Thymus (tissue), 11 donors: ENCODE measurements at regions not wholly inside any gene's neighbourhood (a gene's known extent, or its start where the extent isn't known, plus 50 kb on each side); places are given as distances from the start of the nearest gene placed in this dataset.
A peak's percentile ranks its signal among the peaks of the same experiment; 100 is the strongest.

Experiments
- DNase-seq, 9 donors: peaks; one replicate each; pipeline ENCODE4 v3.0.0-alpha.2; 2013; ENCODE audit warnings: low spot score in 9 of 9, low read depth in 6 of 9, missing footprints in 1 of 9
- H3K27ac ChIP-seq, 2 donors: one replicate each; pipeline ENCODE4 v1.5.1; 2013; ENCODE audit warnings: control low read depth in 1 of 2, low read depth in 1 of 2, low read length in 1 of 2, mild to moderate bottlenecking in 1 of 2, moderate library complexity in 1 of 2
- H3K27me3 ChIP-seq, 2 donors: one replicate each; pipeline ENCODE4 v1.5.1; 2013; ENCODE audit warnings: low read length in 1 of 2; ENCODE audit not compliant: control insufficient read depth in 2 of 2, insufficient read depth in 1 of 2
- H3K36me3 ChIP-seq, 2 donors: one replicate each; pipeline ENCODE4 v1.5.1; 2013; ENCODE audit warnings: low read length in 1 of 2, mild to moderate bottlenecking in 1 of 2, moderate library complexity in 1 of 2; ENCODE audit not compliant: control insufficient read depth in 2 of 2, insufficient read depth in 2 of 2
- H3K4me1 ChIP-seq, 2 donors: one replicate each; pipeline ENCODE4 v1.5.1; 2013; ENCODE audit warnings: low read length in 2 of 2; ENCODE audit not compliant: control insufficient read depth in 2 of 2, insufficient read depth in 2 of 2
- H3K4me3 ChIP-seq, 2 donors: one replicate each; pipeline ENCODE4 v1.5.1; 2013; ENCODE audit warnings: low read length in 2 of 2, control low read depth in 1 of 2, mild to moderate bottlenecking in 1 of 2
- H3K9me3 ChIP-seq, 2 donors: one replicate each; pipeline ENCODE4 v1.5.1; 2013; ENCODE audit warnings: low read length in 1 of 2, mild to moderate bottlenecking in 1 of 2; ENCODE audit not compliant: control insufficient read depth in 2 of 2, insufficient read depth in 1 of 2
- WGBS: extraction: QIAGEN DNeasy Blood & Tissue Kit; methylation state at CpG from one replicate; pipeline ENCODE4 v1.1.7; 2013; 5-methylcytosine and 5-hydroxymethylcytosine counted together
- donor health status: healthy.

- no peak overlapping the region for H3K4me3 ChIP-seq
- 26% methylated on average over 1 of the region's 1 CpG for WGBS
- peaks cover 0 to 4% of the 10 kb centered on the region in 2 donors for H3K4me1 ChIP-seq
- no peak for DNase-seq
- no peaks in the 10 kb centered on the region for H3K36me3 ChIP-seq
- H3K27me3 ChIP-seq: peaks cover 0 to 4% of the 10 kb centered on the region in 2 donors
- H3K9me3 ChIP-seq: no peaks in the 10 kb centered on the region
- H3K27ac ChIP-seq: peak overlapping the region; percentile 36 to 60
Observed at GRCh38 chr13:103283451-103283820, 217.2 kb upstream of the SLC10A2 start.

GRCh38 chr13:103282571-103283450 is 216.6 kb upstream of the SLC10A2 start:
- WGBS: 24% methylated on average over 14 of the region's 14 CpGs
- no peaks in the 10 kb centered on the region for H3K36me3 ChIP-seq
- DNase-seq: no peak
- H3K4me1 ChIP-seq: peaks cover 0 to 3% of the 10 kb centered on the region in 2 donors
- H3K27me3 ChIP-seq: peaks cover 0 to 4% of the 10 kb centered on the region in 2 donors
- H3K4me3 ChIP-seq: no peak overlapping the region
- peak overlapping the region; percentile 56 to 60 for H3K27ac ChIP-seq
- no peaks in the 10 kb centered on the region for H3K9me3 ChIP-seq

GRCh38 chr13:103277959-103278694 is 211.9 kb upstream of the SLC10A2 start:
- WGBS: 74% methylated on average over 5 of the region's 5 CpGs
- H3K27me3 ChIP-seq: peaks cover 0 to 2% of the 10 kb centered on the region in 2 donors
- H3K36me3 ChIP-seq: no peaks in the 10 kb centered on the region
- no peaks in the 10 kb centered on the region for H3K9me3 ChIP-seq
- H3K4me3 ChIP-seq: no peak overlapping the region
- DNase-seq: no peak
- H3K27ac ChIP-seq: peak overlapping the region in 1 of 2 donors; percentile 27
- H3K4me1 ChIP-seq: peaks cover 0 to under 1% of the 10 kb centered on the region in 2 donors

- no peaks in the 10 kb centered on the region for H3K27me3 ChIP-seq
- DNase-seq: no peak
- H3K27ac ChIP-seq: peak overlapping the region in 1 of 2 donors; percentile 6
- H3K4me1 ChIP-seq: no peaks in the 10 kb centered on the region
- H3K4me3 ChIP-seq: no peak overlapping the region
- H3K36me3 ChIP-seq: no peaks in the 10 kb centered on the region
- 88% methylated on average over 8 of the region's 8 CpGs for WGBS
- H3K9me3 ChIP-seq: no peaks in the 10 kb centered on the region
Observed at GRCh38 chr13:103276775-103277498, 210.7 kb upstream of the SLC10A2 start.

- Histone ChIP-seq H3K4me1 (no peaks in the 10 kb centered on the region), H3K36me3 (no peaks in the 10 kb centered on the region), H3K9me3 (no peaks in the 10 kb centered on the region), H3K27ac (peak overlapping the region in 1 of 2 donors; percentile 56), H3K27me3 (no peaks in the 10 kb centered on the region), H3K4me3 (no peak overlapping the region)
- no peak for DNase-seq
- 95% methylated on average over 4 of the region's 4 CpGs for WGBS
Observed at GRCh38 chr13:103275722-103276121, 209.5 kb upstream of the SLC10A2 start.

GRCh38 chr13:103275081-103275480 is 208.9 kb upstream of the SLC10A2 start:
- Histone ChIP-seq H3K27me3 (no peaks in the 10 kb centered on the region), H3K4me3 (no peak overlapping the region), H3K4me1 (no peaks in the 10 kb centered on the region), H3K36me3 (no peaks in the 10 kb centered on the region), H3K27ac (peak overlapping the region in 1 of 2 donors; percentile 56), H3K9me3 (no peaks in the 10 kb centered on the region)
- 95% methylated on average over 2 of the region's 2 CpGs for WGBS
- DNase-seq: no peak

GRCh38 chr13:103273825-103274224 is 207.6 kb upstream of the SLC10A2 start:
- no peaks in the 10 kb centered on the region for H3K4me1 ChIP-seq
- H3K36me3 ChIP-seq: no peaks in the 10 kb centered on the region
- no peaks in the 10 kb centered on the region for H3K9me3 ChIP-seq
- no peak overlapping the region for H3K27ac ChIP-seq
- no peaks in the 10 kb centered on the region for H3K27me3 ChIP-seq
- H3K4me3 ChIP-seq: no peak overlapping the region
- DNase-seq: no peak

GRCh38 chr13:103272770-103273169 is 206.6 kb upstream of the SLC10A2 start:
- no peaks in the 10 kb centered on the region for H3K9me3 ChIP-seq
- no peaks in the 10 kb centered on the region for H3K4me1 ChIP-seq
- H3K27me3 ChIP-seq: no peaks in the 10 kb centered on the region
- H3K36me3 ChIP-seq: no peaks in the 10 kb centered on the region
- WGBS: 88% methylated on average over 2 of the region's 2 CpGs
- H3K27ac ChIP-seq: no peak overlapping the region
- H3K4me3 ChIP-seq: no peak overlapping the region
- no peak for DNase-seq

- Histone ChIP-seq H3K27ac (no peak overlapping the region), H3K9me3 (no peaks in the 10 kb centered on the region)
- 79% methylated on average over 3 of the region's 3 CpGs for WGBS
Observed at GRCh38 chr13:103263448-103263847, 197.2 kb upstream of the SLC10A2 start.

More at GRCh38 chr13:103263448-103263847, 197.2 kb upstream of the SLC10A2 start:
- no peak for DNase-seq
- H3K27me3 ChIP-seq: no peaks in the 10 kb centered on the region
- H3K4me3 ChIP-seq: no peak overlapping the region
- H3K4me1 ChIP-seq: no peaks in the 10 kb centered on the region
- no peaks in the 10 kb centered on the region for H3K36me3 ChIP-seq
